ENCODE measurements at regions not wholly inside any gene's neighbourhood (a gene's known extent, or its start where the extent isn't known, plus 50 kb on each side); places are given as distances from the start of the nearest gene placed in this dataset.

DNA sequence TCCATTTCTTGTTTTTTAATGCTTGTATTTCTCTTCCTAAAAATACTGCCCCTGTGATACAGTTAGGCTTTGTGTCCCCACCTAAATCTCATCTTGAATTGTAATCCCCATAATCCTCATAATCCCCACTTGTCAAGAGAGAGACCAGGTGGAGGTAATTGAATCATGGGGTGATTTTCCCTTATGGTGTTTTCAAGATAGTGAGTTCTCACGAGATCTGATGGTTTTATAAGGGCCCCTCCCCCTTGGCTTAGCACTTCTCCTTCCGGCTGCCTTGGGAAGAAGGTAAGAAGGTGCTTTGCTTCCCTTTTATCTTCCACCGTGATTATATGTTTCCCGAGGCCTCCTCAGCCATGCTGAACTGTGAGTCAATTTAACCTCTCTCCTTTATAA is 227.4 kb downstream of the MAN2A1 start:
- DNase-seq = no peak

GRCh38 chr5:109917966-109918365 is 228.2 kb downstream of the MAN2A1 start:
- no peak for DNase-seq

- no peak for DNase-seq
These were observed 231.0 kb downstream of the MAN2A1 start for GRCh38 chr5:109920736-109921135.

- DNase-seq = peak; percentile 78
These were observed 232.1 kb downstream of the MAN2A1 start for GRCh38 chr5:109921735-109922380.

DNA sequence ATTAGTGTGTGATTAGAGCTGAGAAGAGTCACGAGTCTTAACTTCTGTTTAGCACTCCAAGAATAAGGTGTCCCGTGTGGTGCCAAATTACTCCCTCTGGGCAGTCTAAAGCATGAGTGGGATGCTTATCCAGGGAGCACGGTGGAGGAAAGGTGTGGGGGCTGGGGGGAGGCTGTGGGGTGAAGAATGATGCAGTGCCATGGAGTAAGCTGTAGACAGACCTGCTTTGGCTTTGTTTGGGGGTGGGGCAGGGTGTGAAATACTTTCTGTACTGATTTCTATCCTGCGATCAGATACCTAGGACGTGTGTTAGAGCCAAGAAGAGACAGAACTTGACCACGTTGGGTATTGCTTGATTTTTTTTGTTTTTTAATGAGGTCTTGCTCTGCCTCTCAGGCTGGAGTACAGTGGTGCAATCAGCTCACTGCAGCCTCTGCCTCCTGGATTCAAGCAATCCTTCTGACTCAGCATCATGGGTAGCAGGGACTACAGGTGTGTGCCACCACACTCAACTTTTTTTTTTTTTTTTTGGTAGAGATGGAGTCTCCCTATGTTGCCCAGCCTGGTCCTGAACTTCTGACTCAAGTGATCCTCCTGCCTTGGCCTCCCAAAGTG is 232.8 kb downstream of the MAN2A1 start:
- no peak for DNase-seq

- DNase-seq = no peak
These were observed 233.5 kb downstream of the MAN2A1 start for GRCh38 chr5:109923205-109923604.

DNA sequence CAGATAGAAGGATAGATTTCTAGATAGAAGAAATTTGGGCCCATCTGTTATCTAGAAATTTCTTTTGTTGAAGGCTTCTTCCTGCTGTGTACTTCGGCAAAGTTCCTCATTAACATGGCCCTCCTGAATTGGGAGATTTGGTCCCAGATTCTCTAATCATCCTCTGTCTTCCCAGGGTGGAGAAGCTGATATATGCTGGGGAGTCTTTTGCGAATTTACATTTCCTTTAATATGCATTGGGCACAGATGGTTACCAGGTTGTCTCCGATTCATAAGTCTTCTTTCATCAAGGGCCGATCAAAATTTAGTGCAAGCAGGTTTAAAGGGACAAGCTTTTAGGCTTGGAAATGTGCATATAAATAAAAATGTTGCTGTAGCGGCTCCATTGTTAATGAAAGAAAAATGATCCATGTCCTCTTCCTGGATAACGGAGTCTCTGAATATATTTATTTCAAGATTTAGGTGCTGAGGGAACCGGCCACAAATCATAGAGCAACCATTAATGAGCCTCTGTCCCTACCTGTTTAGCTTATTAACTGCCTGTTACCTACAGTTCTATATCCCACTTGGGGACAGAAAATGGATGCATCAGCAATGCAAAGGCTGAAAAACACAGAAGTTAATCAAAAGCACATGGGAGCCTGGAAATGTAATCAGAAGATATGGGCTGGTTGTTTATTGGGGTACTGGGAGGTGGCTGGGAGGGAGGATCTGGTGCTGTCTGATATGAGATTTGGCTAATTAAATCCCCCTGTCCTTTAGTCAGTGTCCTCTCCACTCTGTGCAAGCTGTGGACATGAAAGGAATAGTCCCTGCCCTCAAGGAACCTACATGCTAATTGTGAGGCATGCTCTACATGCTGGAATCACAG is 234.7 kb downstream of the MAN2A1 start:
- DNase-seq = no peak

DNA sequence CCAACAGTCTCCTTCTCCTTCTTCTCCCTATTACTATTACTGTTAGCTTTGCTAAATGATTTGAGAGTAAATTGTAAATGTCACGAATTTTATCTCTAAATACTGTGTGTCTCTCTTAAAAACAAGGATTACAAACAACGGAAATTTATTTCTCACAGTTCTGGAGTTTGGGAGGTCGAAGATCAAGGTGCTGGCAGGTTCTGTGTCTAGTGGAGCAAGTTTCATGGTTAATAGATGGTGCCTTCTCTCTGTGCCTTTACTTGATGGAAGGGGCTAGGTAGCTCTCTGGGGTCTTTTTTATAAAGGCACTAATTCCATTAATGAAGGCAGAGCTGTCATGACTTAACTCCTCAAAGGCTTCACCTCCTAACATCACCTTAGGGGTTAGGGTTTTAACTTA is 237.9 kb downstream of the MAN2A1 start:
- no peak for DNase-seq

- DNase-seq = no peak
These were observed 238.3 kb downstream of the MAN2A1 start for GRCh38 chr5:109928046-109928445.

- no peak for DNase-seq
These were observed 239.1 kb downstream of the MAN2A1 start for GRCh38 chr5:109928811-109929210.

DNA sequence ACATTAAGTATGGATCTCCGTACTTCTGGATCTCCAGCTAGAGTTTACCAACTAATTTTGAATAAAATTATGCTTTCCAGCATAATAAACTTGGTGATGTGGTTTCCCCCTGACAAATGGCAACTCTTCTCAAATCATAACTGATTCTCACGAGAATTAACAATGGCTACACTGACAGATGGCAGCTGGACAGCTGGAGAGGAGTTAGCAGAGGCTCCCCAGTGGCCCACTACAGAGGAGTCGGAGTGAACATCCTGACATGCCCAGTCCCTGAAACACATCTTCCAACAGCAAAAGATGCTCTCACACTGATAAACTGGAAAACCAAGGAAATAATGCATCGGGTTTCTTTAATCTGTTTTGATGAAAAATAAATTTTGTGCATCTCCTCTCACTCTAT is 239.6 kb downstream of the MAN2A1 start:
- DNase-seq = no peak

DNA sequence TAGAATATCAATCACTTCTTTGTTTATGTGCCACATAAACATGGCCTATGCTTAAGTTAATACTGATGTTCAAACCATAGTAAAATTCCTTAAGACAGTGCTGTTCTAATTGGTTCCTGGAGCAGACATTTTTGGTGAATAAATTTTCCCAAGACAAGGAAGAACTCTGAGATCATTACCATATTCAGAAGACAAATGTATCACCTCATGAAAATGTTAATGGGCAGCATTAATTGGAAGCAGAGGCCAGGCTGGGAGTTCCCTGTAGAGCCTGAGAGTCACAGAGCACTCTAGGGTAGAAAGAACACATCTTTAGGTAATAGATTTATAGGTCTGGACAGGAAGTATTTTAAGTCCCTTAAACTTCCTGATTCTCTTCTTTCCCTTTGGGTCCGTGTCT is 240.2 kb downstream of the MAN2A1 start:
- no peak for DNase-seq

DNA sequence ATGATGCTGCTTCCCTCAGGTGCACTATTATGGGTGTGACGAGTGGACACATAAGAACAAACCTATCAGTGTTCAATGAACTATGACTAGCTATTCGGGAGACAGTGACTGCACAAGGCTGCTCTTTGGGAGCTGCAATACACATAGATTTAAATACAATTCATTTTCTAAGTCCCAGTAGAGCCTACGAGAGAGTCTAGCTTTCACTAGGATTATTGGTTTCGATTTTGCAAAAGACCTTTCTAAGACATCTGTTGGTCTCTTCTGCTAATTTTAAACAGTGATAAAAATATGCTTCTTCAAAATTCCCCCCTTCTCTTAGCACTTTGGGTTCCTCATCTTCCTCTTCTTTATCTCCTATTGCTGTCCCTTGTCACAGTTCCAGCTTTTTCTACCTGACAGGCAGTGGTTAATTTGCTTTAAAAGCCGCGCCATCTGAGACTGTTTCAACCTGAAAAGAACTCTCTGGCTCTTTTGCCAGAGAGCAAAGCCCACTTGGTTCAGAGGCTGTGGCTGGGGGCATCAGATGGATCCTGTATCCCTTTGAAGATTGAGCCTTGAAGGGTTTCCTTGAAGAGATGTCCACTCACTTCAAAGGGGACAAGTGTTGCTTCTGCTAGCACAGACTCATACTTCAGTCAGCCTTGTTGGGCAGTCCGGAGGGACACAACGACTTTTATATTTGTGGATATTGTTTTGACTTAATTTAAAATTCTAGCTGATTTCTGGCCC is 241.5 kb downstream of the MAN2A1 start:
- no peak for DNase-seq

DNA sequence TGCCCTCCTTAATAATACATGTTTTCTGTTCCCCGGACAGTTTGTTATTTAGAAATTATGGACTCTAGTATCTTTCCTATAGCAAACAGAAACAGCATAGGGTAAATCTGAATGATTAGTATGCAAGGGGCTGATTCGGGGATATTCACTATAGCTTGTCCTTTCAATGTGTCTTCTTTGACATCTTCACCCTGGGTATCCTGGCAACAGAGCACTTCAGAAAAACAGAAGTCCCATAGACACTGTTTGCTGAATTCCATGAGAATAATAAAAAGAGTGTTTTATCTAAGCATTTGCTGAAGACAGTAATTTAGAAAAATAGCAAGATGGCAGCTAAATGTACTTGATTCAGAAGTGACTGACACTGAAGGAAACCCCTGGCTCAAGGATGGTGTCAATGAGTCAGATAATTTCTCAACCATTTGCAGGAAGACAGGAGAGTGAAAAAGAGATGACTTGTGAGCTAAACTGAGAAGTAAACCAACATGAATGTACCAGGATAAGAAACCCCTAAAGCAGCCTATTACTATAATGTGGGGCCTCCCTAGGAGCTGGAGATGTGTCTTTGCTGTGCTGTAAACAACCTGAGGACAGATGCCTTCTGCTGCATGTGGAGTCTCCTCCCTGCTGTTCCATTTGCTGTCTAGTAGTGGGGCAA is 246.2 kb downstream of the MAN2A1 start:
- no peak for DNase-seq

- no peak for DNase-seq
These were observed 247.3 kb downstream of the MAN2A1 start for GRCh38 chr5:109936996-109937395.

- no peak for DNase-seq
These were observed 248.2 kb downstream of the MAN2A1 start for GRCh38 chr5:109937951-109938350.

- no peak for DNase-seq
These were observed 248.7 kb downstream of the MAN2A1 start for GRCh38 chr5:109938453-109938852.

DNA sequence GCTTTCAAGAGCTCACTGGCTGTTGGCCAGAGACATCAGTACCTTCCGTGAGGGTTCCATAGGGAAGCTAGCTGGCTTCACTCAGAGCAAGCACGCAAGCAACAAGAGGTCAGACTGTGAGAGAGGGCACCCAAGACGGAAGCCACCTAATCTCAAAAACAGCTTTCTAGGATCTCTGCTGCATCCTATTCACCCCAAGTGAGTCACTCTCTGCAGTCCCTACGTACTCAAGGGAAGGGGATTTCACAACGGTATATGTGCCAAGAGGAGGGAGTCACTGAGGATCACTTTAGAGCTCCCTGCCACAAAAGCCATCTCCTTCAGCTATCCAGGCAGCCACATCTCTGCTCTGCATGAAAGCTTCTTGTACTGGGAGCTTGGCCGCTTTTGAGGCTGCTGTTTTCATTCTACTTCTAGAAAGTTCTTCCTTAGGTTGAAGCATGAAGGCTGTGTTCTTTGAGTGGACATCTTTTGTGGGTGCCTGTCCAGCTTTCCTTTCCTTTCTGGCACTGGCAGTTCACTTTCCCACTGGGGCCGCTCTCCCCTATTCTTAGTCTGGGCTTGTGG is 249.5 kb downstream of the MAN2A1 start:
- DNase-seq = no peak

- DNase-seq = no peak
These were observed 252.9 kb downstream of the MAN2A1 start for GRCh38 chr5:109942646-109943045.

GRCh38 chr5:109943701-109944235 is 254.0 kb downstream of the MAN2A1 start:
- DNase-seq = no peak

DNA sequence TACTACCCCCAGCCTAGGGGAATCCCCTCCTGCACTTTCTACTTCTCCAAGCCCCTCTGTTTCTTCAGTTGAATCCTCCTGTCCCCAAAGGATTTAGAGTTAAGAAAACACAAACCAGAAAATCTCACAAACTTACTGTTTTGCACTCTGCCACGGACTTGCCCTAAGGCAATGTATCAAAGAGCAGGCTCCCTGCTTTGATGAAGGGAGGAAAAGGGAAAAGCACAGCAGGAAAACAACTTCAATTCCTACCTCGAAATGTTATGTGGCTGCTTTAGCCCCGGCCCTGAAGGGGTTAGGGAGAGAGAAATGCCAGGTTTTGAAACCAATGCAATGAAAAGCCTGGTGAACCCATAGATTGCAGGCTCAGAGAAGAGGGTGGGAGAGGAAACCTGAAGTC is 254.7 kb downstream of the MAN2A1 start:
- DNase-seq = no peak

GRCh38 chr5:109945097-109945678 is 255.5 kb downstream of the MAN2A1 start:
- DNase-seq = no peak
